KMS-11 (cell line): ENCODE measurements at regions not wholly inside any gene's neighbourhood (a gene's known extent, or its start where the extent isn't known, plus 50 kb on each side); places are given as distances from the start of the nearest gene placed in this dataset.

Experiments used
- H2AFZ ChIP-seq: fragments of 200-600 bp; sonication (generic); 2 replicates; pipeline ENCODE4 v1.6.1; 2016; ENCODE audit warnings: antibody characterized with exemption, mixed run types, low read depth
- H3K27ac ChIP-seq: fragments of 200-600 bp; sonication (generic); 2 replicates; pipeline ENCODE4 v1.6.1; 2016; ENCODE audit warnings: mild to moderate bottlenecking, mixed run types
- H3K27me3 ChIP-seq: fragments of 200-600 bp; sonication (generic); 2 replicates; pipeline ENCODE4 v1.6.1; 2017; ENCODE audit warnings: mild to moderate bottlenecking, low read depth, mixed run types, moderate library complexity; ENCODE audit not compliant: insufficient read depth
- H3K36me3 ChIP-seq: fragments of 200-600 bp; sonication (generic); 2 replicates; pipeline ENCODE4 v1.6.1; 2017; ENCODE audit warnings: mild to moderate bottlenecking, mixed run types; ENCODE audit not compliant: insufficient read depth
- H3K4me1 ChIP-seq: fragments of 200-600 bp; sonication (generic); 2 replicates; pipeline ENCODE4 v1.6.1; 2016; ENCODE audit warnings: mild to moderate bottlenecking, low read depth, mixed run types; ENCODE audit not compliant: poor library complexity, severe bottlenecking
- H3K4me2 ChIP-seq: fragments of 200-600 bp; sonication (generic); 2 replicates; pipeline ENCODE4 v1.7.0; 2016; ENCODE audit warnings: mild to moderate bottlenecking, mixed run types
- H3K4me3 ChIP-seq: fragments of 200-600 bp; sonication (generic); IDR thresholded peaks from 2 replicates; pipeline ENCODE4 v1.6.1; 2017; ENCODE audit warnings: low read depth, low read length, mixed read lengths; ENCODE audit not compliant: insufficient read depth
- H3K79me2 ChIP-seq: fragments of 200-600 bp; sonication (generic); 2 replicates; pipeline ENCODE4 v1.6.1; 2016; ENCODE audit warnings: low read depth, mixed run types; ENCODE audit not compliant: insufficient read depth
- H3K9ac ChIP-seq: fragments of 200-600 bp; sonication (generic); 2 replicates; pipeline ENCODE4 v1.6.1; 2016; ENCODE audit warnings: mild to moderate bottlenecking, mixed run types
- H4K20me1 ChIP-seq: fragments of 200-600 bp; sonication (generic); 2 replicates; pipeline ENCODE4 v1.6.1; 2016; ENCODE audit warnings: mild to moderate bottlenecking, mixed run types; ENCODE audit not compliant: insufficient read depth
- TF ChIP-seq, protein P1 (sequence below): fragments of 200-600 bp; sonication (generic); conservative IDR thresholded peaks from 2 replicates; pipeline ENCODE4 v1.6.1; 2017; ENCODE audit warnings: low read depth, mild to moderate bottlenecking, antibody characterized with exemption, low read length, moderate library complexity, mixed read lengths

GRCh38 chr10:10778959-10779358 is 238.7 kb upstream of the CELF2 start:
- Histone ChIP-seq H2AFZ (no peak overlapping the region), H3K27ac (no peak overlapping the region), H3K4me3 (no peak overlapping the region), H4K20me1 (no peaks in the 10 kb centered on the region), H3K36me3 (no peaks in the 10 kb centered on the region), H3K27me3 (no peaks in the 10 kb centered on the region), H3K9ac (no peak overlapping the region), H3K79me2 (no peaks in the 10 kb centered on the region), H3K4me2 (no peak overlapping the region), H3K4me1 (peaks cover 6% of the 10 kb centered on the region)
- TF ChIP-seq, protein P1, sequence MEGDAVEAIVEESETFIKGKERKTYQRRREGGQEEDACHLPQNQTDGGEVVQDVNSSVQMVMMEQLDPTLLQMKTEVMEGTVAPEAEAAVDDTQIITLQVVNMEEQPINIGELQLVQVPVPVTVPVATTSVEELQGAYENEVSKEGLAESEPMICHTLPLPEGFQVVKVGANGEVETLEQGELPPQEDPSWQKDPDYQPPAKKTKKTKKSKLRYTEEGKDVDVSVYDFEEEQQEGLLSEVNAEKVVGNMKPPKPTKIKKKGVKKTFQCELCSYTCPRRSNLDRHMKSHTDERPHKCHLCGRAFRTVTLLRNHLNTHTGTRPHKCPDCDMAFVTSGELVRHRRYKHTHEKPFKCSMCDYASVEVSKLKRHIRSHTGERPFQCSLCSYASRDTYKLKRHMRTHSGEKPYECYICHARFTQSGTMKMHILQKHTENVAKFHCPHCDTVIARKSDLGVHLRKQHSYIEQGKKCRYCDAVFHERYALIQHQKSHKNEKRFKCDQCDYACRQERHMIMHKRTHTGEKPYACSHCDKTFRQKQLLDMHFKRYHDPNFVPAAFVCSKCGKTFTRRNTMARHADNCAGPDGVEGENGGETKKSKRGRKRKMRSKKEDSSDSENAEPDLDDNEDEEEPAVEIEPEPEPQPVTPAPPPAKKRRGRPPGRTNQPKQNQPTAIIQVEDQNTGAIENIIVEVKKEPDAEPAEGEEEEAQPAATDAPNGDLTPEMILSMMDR: no peak

DNA sequence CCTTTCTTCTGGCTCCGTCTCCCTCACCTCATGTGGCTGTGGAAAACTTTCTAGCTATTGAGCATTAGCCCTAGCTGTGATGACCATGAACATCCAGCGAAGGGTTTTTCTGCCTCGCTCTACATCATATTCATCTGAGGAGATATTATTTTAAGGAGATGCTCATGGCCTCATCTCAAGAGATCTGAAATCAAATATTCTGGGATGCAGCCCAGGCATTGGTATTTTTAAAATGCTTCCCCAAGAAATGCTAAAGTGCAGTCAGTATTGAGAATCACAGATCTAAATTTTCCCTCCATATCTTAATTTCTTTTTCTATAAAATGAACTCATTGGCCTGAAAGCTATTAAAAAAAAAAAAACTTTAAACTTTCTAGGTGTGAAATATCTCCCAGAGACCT is 238.2 kb upstream of the CELF2 start:
- Histone ChIP-seq H3K4me3 (no peak overlapping the region), H4K20me1 (no peaks in the 10 kb centered on the region), H2AFZ (no peak overlapping the region), H3K36me3 (no peaks in the 10 kb centered on the region), H3K4me1 (peaks cover 6% of the 10 kb centered on the region), H3K79me2 (no peaks in the 10 kb centered on the region), H3K4me2 (no peak overlapping the region), H3K27ac (no peak overlapping the region), H3K27me3 (no peaks in the 10 kb centered on the region), H3K9ac (no peak overlapping the region)
- TF ChIP-seq, protein P1: no peak

GRCh38 chr10:10780746-10781145 is 236.9 kb upstream of the CELF2 start:
- H3K4me1 ChIP-seq: peaks cover 6% of the 10 kb centered on the region
- no peak overlapping the region for H2AFZ ChIP-seq
- no peaks in the 10 kb centered on the region for H4K20me1 ChIP-seq
- H3K27me3 ChIP-seq: no peaks in the 10 kb centered on the region
- H3K4me3 ChIP-seq: no peak overlapping the region
- no peaks in the 10 kb centered on the region for H3K79me2 ChIP-seq
- H3K4me2 ChIP-seq: no peak overlapping the region
- TF ChIP-seq, protein P1: no peak
- no peaks in the 10 kb centered on the region for H3K36me3 ChIP-seq
- no peak overlapping the region for H3K9ac ChIP-seq
- H3K27ac ChIP-seq: no peak overlapping the region

DNA sequence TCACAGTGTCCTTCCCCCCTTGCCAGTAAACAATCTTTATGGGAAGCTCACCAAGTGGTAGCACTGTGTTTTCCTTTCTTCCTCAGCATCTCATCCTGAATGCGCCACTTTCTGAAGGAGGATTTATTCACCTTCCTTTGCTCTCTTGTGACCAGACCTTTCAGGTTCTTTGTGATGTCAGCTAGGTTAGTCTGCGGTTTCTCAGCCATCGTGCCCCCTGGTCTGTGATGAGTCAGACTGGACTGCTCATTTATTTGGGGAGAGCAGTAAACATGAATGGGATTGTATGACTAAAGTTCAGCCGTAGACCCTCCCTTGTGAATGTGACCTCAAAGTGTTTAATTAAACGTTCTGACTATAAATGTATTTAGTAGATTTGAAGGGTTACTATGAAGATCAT is 235.1 kb upstream of the CELF2 start:
- Histone ChIP-seq H3K27ac (no peak overlapping the region), H3K27me3 (no peaks in the 10 kb centered on the region), H3K36me3 (no peaks in the 10 kb centered on the region), H3K4me3 (no peak overlapping the region), H3K79me2 (no peaks in the 10 kb centered on the region), H4K20me1 (no peaks in the 10 kb centered on the region), H3K4me1 (no peaks in the 10 kb centered on the region), H3K4me2 (no peak overlapping the region), H3K9ac (no peak overlapping the region), H2AFZ (no peak overlapping the region)
- TF ChIP-seq, protein P1: no peak

DNA sequence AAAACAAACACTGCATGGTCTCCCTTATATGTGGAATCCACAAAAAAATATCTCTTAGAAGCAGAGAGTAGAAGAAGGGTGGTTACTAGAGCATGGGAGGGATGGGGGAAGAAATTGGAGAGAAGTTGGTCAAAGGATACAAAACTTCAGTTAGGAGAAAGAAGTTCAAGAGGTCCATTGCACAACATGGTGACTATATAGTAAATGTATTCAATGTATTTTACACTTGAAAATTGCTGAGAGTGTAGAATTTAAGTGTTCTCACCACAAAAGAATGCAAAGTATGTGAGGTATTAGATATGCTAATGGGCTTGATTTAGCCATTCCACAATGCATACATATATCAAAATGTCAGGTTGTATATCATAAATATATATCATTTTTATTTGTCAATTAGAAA is 232.0 kb upstream of the CELF2 start:
- Histone ChIP-seq H3K4me2 (no peak overlapping the region), H3K4me1 (no peaks in the 10 kb centered on the region), H3K4me3 (no peak overlapping the region), H4K20me1 (no peaks in the 10 kb centered on the region), H3K27me3 (no peaks in the 10 kb centered on the region), H3K79me2 (no peaks in the 10 kb centered on the region), H3K36me3 (no peaks in the 10 kb centered on the region), H2AFZ (no peak overlapping the region), H3K27ac (no peak overlapping the region), H3K9ac (no peak overlapping the region)
- TF ChIP-seq, protein P1: no peak
